NCI-H1436 treated with DMSO at 0.1 percent for 48 hours (cell line): ENCODE measurements at regions not wholly inside any gene's neighbourhood (a gene's known extent, or its start where the extent isn't known, plus 50 kb on each side); places are given as distances from the start of the nearest gene placed in this dataset.
"Not testable (repeated sequence)": the region's sequence is repeated elsewhere in the genome, so short reads cannot be mapped to it uniquely, and the experiment has no call there.

Experiments
- DNase-seq: peaks from one replicate; lab custom pipeline; 2025; lab: John Stamatoyannopoulos, UW

- DNase-seq, result peak; percentile 21
Measured at GRCh38 chr5:91928754-91929521, 545.8 kb upstream of the ARRDC3 start.

- no peak for DNase-seq
Measured at GRCh38 chr5:91927439-91927838, 544.3 kb upstream of the ARRDC3 start.

- no peak for DNase-seq
Measured at GRCh38 chr5:91925249-91925648, 542.1 kb upstream of the ARRDC3 start.

GRCh38 chr5:91917037-91917814, 534.1 kb upstream of the ARRDC3 start:
- DNase-seq, result not testable (repeated sequence)

GRCh38 chr5:91910655-91911054, 527.5 kb upstream of the ARRDC3 start:
- no peak for DNase-seq

- no peak for DNase-seq
Measured at GRCh38 chr5:91910247-91910646, 527.1 kb upstream of the ARRDC3 start.

GRCh38 chr5:91906494-91906893, 523.4 kb upstream of the ARRDC3 start:
- no peak for DNase-seq

GRCh38 chr5:91906027-91906426, 522.9 kb upstream of the ARRDC3 start:
- DNase-seq, result no peak

- DNase-seq, result no peak
Measured at GRCh38 chr5:91898898-91899297, 515.8 kb upstream of the ARRDC3 start.

- DNase-seq, result no peak
Measured at GRCh38 chr5:91898019-91898418, 514.9 kb upstream of the ARRDC3 start.

- no peak for DNase-seq
Measured at GRCh38 chr5:91888810-91889209, 505.7 kb upstream of the ARRDC3 start.

- no peak for DNase-seq
Measured at GRCh38 chr5:91885291-91886265, 502.5 kb upstream of the ARRDC3 start.

GRCh38 chr5:91884036-91884435, 500.9 kb upstream of the ARRDC3 start:
- no peak for DNase-seq

- no peak for DNase-seq
Measured at GRCh38 chr5:91875196-91875779, 492.2 kb upstream of the ARRDC3 start.

- DNase-seq, result no peak
Measured at GRCh38 chr5:91867799-91868198, 484.7 kb upstream of the ARRDC3 start.

- DNase-seq, result no peak
Measured at GRCh38 chr5:91865915-91866314, 482.8 kb upstream of the ARRDC3 start.

- no peak for DNase-seq
Measured at GRCh38 chr5:91864962-91865361, 481.8 kb upstream of the ARRDC3 start.

GRCh38 chr5:91851670-91852069, 468.6 kb upstream of the ARRDC3 start:
- DNase-seq, result no peak

- no peak for DNase-seq
Measured at GRCh38 chr5:91850031-91850430, 466.9 kb upstream of the ARRDC3 start.

GRCh38 chr5:91849069-91849468, 466.0 kb upstream of the ARRDC3 start:
- DNase-seq, result no peak

- DNase-seq, result no peak
Measured at GRCh38 chr5:91848453-91848852, 465.3 kb upstream of the ARRDC3 start.

- no peak for DNase-seq
Measured at GRCh38 chr5:91841423-91841822, 458.3 kb upstream of the ARRDC3 start.
